Glutamatergic neuron (in vitro differentiated cells): ENCODE measurements at regions not wholly inside any gene's neighbourhood (a gene's known extent, or its start where the extent isn't known, plus 50 kb on each side); places are given as distances from the start of the nearest gene placed in this dataset.
"Not testable (repeated sequence)": the region's sequence is repeated elsewhere in the genome, so short reads cannot be mapped to it uniquely, and the experiment has no call there.

ENCODE experiments used
- DNase-seq: peaks from one replicate; pipeline ENCODE4 v3.0.0; 2022
- H3K27ac Mint-ChIP-seq: one replicate; pipeline ENCODE4 v1.8.0; 2020; ENCODE audit warnings: mild to moderate bottlenecking, mixed read lengths, inconsistent platforms; ENCODE audit not compliant: unreplicated experiment
- H3K27me3 Mint-ChIP-seq: one replicate; pipeline ENCODE4 v1.8.0; 2020; ENCODE audit warnings: mild to moderate bottlenecking, moderate library complexity, mixed read lengths, inconsistent platforms; ENCODE audit not compliant: unreplicated experiment
- H3K36me3 Mint-ChIP-seq: one replicate; pipeline ENCODE4 v1.8.0; 2020; ENCODE audit warnings: mild to moderate bottlenecking, mixed read lengths, inconsistent platforms; ENCODE audit not compliant: unreplicated experiment
- H3K4me1 Mint-ChIP-seq: one replicate; pipeline ENCODE4 v1.8.0; 2020; ENCODE audit warnings: mild to moderate bottlenecking, low read depth, mixed read lengths, inconsistent platforms; ENCODE audit not compliant: unreplicated experiment
- H3K4me3 Mint-ChIP-seq: one replicate; pipeline ENCODE4 v1.8.0; 2020; ENCODE audit warnings: mild to moderate bottlenecking, mixed read lengths, inconsistent platforms; ENCODE audit not compliant: unreplicated experiment
- H3K9me3 Mint-ChIP-seq: one replicate; pipeline ENCODE4 v1.8.0; 2020; ENCODE audit warnings: mild to moderate bottlenecking, moderate library complexity, mixed read lengths, inconsistent platforms; ENCODE audit not compliant: unreplicated experiment
- TF ChIP-seq, protein P1 (sequence below): fragments of 200-600 bp; sonication (generic); IDR thresholded peaks from one replicate; pipeline ENCODE4 v1.5.0; 2021; ENCODE audit not compliant: partially characterized antibody, unreplicated experiment

DNA sequence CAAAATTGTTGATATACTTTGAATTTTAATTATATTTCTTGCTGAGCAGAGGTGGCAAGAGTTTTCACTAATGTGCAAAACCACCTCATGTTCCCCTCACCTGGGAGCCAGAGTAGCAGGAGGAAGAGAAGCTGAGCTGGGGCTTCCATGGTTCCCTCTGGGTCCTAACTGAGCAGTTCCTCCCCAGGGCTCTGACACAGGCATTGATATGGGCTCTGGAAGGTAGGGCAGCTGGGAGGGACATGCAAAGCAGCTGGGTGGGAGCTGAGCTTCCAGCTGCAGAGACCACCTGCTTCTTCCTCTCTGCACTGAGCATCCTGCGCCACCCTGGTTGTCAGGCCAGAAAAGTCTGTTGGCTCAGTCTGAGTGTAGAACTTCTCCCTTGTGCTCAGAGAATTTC, 336.1 kb downstream of the RPIA start:
- not testable (repeated sequence) for DNase-seq, H3K9me3 Mint-ChIP-seq, H3K27me3 Mint-ChIP-seq, H3K27ac Mint-ChIP-seq, H3K4me3 Mint-ChIP-seq, H3K4me1 Mint-ChIP-seq, H3K36me3 Mint-ChIP-seq

DNA sequence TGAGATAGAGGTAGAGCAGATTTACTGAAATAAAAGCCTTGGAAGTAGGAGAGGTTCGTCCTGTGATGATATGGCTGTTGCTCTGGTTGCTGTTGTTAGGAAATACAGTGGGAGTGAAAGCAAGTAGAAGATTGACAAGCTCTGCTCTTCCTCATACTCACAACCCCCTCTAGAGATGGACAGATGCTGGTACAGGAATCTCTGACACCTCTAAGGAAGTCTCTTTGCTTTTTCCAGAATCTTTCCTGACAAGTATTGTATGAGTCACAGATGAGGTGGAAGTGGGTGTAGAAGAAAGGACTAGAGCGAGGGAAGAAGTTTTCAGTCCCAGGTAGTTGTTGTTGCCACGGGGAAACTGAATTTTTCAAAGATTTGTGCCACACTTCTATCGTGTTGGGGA, 337.8 kb downstream of the RPIA start:
- not testable (repeated sequence) for H3K4me3 Mint-ChIP-seq, H3K27ac Mint-ChIP-seq, H3K4me1 Mint-ChIP-seq, H3K27me3 Mint-ChIP-seq, H3K36me3 Mint-ChIP-seq, DNase-seq, H3K9me3 Mint-ChIP-seq

- not testable (repeated sequence) for DNase-seq, H3K27ac Mint-ChIP-seq, H3K36me3 Mint-ChIP-seq, H3K4me1 Mint-ChIP-seq, H3K9me3 Mint-ChIP-seq, H3K27me3 Mint-ChIP-seq, H3K4me3 Mint-ChIP-seq
- TF ChIP-seq, protein P1, sequence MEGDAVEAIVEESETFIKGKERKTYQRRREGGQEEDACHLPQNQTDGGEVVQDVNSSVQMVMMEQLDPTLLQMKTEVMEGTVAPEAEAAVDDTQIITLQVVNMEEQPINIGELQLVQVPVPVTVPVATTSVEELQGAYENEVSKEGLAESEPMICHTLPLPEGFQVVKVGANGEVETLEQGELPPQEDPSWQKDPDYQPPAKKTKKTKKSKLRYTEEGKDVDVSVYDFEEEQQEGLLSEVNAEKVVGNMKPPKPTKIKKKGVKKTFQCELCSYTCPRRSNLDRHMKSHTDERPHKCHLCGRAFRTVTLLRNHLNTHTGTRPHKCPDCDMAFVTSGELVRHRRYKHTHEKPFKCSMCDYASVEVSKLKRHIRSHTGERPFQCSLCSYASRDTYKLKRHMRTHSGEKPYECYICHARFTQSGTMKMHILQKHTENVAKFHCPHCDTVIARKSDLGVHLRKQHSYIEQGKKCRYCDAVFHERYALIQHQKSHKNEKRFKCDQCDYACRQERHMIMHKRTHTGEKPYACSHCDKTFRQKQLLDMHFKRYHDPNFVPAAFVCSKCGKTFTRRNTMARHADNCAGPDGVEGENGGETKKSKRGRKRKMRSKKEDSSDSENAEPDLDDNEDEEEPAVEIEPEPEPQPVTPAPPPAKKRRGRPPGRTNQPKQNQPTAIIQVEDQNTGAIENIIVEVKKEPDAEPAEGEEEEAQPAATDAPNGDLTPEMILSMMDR: peak; percentile 75
These were observed 356.9 kb downstream of the RPIA start for GRCh38 chr2:89048138-89049066.

DNA sequence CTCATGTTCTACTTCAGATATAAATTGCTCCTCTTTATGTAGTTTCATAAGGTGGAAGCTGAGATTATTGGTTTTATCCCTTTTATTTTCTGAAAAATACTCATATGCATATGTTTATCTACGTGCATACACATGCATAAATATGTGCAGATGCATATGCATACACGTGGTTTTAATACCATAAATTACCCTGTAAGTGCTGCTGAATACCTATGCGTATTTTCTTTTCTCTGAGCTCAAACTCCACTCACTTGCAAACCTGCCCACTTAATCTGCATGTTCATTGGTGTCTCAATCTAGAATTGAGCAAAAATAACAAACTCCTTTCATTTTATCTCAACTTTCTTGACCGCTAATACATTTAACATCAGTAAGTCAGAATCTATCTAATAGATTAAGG, 367.1 kb downstream of the RPIA start:
- H3K27me3 Mint-ChIP-seq, H3K9me3 Mint-ChIP-seq, DNase-seq, H3K27ac Mint-ChIP-seq, H3K4me3 Mint-ChIP-seq, H3K36me3 Mint-ChIP-seq, H3K4me1 Mint-ChIP-seq: not testable (repeated sequence)

DNA sequence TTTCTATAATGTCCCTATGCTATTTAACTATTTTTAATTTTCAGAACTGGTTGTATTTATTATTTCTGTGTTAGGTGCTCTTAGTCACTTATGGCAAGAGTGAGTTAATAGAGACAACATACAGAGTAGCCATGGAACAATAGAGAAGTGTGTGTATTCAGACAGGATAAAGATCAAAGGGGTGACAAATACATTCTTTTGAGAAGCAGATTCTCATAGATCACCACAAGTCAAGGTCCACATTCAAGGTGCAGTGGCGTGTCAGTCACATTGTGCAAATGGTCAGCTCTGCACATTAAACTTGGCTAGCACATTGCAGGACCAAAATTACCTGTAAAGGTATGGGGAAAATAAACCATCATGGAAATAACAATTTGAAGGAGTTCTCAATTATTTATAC, 369.7 kb downstream of the RPIA start:
- not testable (repeated sequence) for H3K4me1 Mint-ChIP-seq, H3K36me3 Mint-ChIP-seq, H3K27ac Mint-ChIP-seq, H3K4me3 Mint-ChIP-seq, H3K27me3 Mint-ChIP-seq, DNase-seq, H3K9me3 Mint-ChIP-seq

DNA sequence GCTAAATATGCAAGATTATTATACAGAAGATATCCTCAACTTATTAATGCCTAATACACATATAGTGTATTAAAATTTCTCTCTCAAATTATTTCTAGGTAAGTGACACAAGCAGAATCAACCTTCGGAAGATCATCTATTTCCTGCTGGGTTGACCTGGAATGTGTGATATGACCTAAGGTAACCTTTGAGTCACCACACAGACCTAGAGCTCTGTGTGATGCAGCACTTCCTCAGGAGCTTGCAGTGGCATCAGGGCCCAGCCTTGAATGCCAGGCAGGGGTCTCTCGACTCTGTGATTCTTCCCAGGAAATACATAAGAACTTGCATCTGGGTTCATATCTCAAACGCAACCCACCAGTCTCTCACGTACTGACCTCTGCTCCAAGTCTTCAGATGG, 385.3 kb downstream of the RPIA start:
- not testable (repeated sequence) for H3K36me3 Mint-ChIP-seq, H3K4me3 Mint-ChIP-seq, H3K27me3 Mint-ChIP-seq, H3K9me3 Mint-ChIP-seq, DNase-seq, H3K27ac Mint-ChIP-seq, H3K4me1 Mint-ChIP-seq

DNA sequence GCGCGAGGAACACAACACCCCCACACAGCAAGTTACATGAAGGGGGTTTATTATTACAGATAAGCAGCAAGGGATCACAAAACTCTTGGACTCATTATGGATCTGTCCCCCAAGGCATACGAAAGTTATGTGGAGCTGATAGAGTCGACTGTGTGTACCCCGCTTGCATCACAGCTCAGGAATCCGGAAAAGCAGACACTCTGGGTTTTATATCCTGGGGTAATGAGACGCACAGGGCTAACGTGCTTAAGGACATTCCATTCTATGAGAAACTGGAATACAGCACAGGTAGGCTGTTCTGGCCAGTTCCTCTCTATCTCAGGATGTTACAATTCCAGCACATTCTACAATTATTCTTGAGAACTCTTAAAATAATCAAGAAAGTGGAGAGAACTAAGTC, 401.4 kb downstream of the RPIA start:
- not testable (repeated sequence) for H3K4me1 Mint-ChIP-seq, H3K4me3 Mint-ChIP-seq, H3K9me3 Mint-ChIP-seq, H3K27ac Mint-ChIP-seq, DNase-seq, H3K36me3 Mint-ChIP-seq, H3K27me3 Mint-ChIP-seq

DNA sequence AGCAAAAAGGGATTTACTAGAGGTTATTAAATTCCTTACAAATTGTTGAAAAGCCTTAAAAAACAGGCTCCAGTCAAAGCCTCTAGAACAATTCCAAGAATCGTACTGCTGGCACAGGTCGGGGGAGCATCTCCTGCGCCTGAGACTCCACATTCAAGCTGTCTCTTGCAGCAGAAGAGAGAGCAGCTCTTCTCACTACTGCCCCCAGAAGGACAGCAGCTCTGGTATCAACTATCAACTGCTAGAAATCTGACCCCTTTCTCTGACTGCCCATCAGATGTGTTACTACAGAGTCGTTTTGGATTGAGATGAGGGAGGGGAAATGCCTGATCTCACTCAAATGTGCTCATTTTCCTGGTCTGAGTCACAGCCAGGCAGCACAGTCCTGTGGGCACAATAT, 403.6 kb downstream of the RPIA start:
- not testable (repeated sequence) for H3K27me3 Mint-ChIP-seq, H3K27ac Mint-ChIP-seq, H3K36me3 Mint-ChIP-seq, H3K4me1 Mint-ChIP-seq, H3K4me3 Mint-ChIP-seq, H3K9me3 Mint-ChIP-seq
- DNase-seq: peak; percentile 13

- H3K9me3 Mint-ChIP-seq, H3K27ac Mint-ChIP-seq: not testable (repeated sequence)
These were observed 411.1 kb downstream of the RPIA start for GRCh38 chr2:89102587-89102986.

GRCh38 chr2:89106369-89107019, 415.0 kb downstream of the RPIA start:
- not testable (repeated sequence) for H3K4me1 Mint-ChIP-seq, H3K9me3 Mint-ChIP-seq, H3K27me3 Mint-ChIP-seq, H3K36me3 Mint-ChIP-seq, DNase-seq, H3K27ac Mint-ChIP-seq, H3K4me3 Mint-ChIP-seq

More at GRCh38 chr2:89102587-89102986, 411.1 kb downstream of the RPIA start:
- H3K4me3 Mint-ChIP-seq, DNase-seq, H3K36me3 Mint-ChIP-seq, H3K4me1 Mint-ChIP-seq, H3K27me3 Mint-ChIP-seq: not testable (repeated sequence)
